ENCODE measurements at regions not wholly inside any gene's neighbourhood (a gene's known extent, or its start where the extent isn't known, plus 50 kb on each side); places are given as distances from the start of the nearest gene placed in this dataset.

- DNase-seq (ENCODE audit: low read depth): peak; percentile 14
- H3K4me3 ChIP-seq (ENCODE audit: low read length): peak overlapping the region; percentile 45
- TF ChIP-seq CTCF (conservative IDR thresholded peaks at IDR 0.05; ENCODE audit: low read length): no peak
Measured at GRCh38 chr7:157077986-157078644, 60.6 kb upstream of the UBE3C start.

- TF ChIP-seq CTCF (conservative IDR thresholded peaks at IDR 0.05; ENCODE audit: low read length): no peak
- H3K4me3 ChIP-seq (ENCODE audit: low read length): no peak overlapping the region
- no peak for DNase-seq (ENCODE audit: low read depth)
Measured at GRCh38 chr7:157079116-157079515, 59.6 kb upstream of the UBE3C start.

GRCh38 chr7:157080111-157080730 is 58.5 kb upstream of the UBE3C start:
- no peak for DNase-seq (ENCODE audit: low read depth)
- TF ChIP-seq CTCF (conservative IDR thresholded peaks at IDR 0.05; ENCODE audit: low read length): no peak

GRCh38 chr7:157086508-157087187 is 52.1 kb upstream of the UBE3C start:
- DNase-seq (ENCODE audit: low read depth): no peak
- no peak for TF ChIP-seq CTCF (conservative IDR thresholded peaks at IDR 0.05; ENCODE audit: low read length)
- no peak overlapping the region for H3K4me3 ChIP-seq (ENCODE audit: low read length)

More at GRCh38 chr7:157080111-157080730, 58.5 kb upstream of the UBE3C start:
- no peak overlapping the region for H3K4me3 ChIP-seq (ENCODE audit: low read length)

- TF ChIP-seq CTCF (conservative IDR thresholded peaks at IDR 0.05; ENCODE audit: low read length): no peak
- DNase-seq (ENCODE audit: low read depth): no peak
Measured at GRCh38 chr7:157087646-157088045, 51.1 kb upstream of the UBE3C start.

GRCh38 chr7:157088136-157088535 is 50.6 kb upstream of the UBE3C start:
- H3K4me3 ChIP-seq (ENCODE audit: low read length): no peak overlapping the region
- no peak for DNase-seq (ENCODE audit: low read depth)
- no peak for TF ChIP-seq CTCF (conservative IDR thresholded peaks at IDR 0.05; ENCODE audit: low read length)

More at GRCh38 chr7:157087646-157088045, 51.1 kb upstream of the UBE3C start:
- no peak overlapping the region for H3K4me3 ChIP-seq (ENCODE audit: low read length)

Data from AG10803 (cell line).